ENCODE measurements at regions not wholly inside any gene's neighbourhood (a gene's known extent, or its start where the extent isn't known, plus 50 kb on each side); places are given as distances from the start of the nearest gene placed in this dataset.

DNA sequence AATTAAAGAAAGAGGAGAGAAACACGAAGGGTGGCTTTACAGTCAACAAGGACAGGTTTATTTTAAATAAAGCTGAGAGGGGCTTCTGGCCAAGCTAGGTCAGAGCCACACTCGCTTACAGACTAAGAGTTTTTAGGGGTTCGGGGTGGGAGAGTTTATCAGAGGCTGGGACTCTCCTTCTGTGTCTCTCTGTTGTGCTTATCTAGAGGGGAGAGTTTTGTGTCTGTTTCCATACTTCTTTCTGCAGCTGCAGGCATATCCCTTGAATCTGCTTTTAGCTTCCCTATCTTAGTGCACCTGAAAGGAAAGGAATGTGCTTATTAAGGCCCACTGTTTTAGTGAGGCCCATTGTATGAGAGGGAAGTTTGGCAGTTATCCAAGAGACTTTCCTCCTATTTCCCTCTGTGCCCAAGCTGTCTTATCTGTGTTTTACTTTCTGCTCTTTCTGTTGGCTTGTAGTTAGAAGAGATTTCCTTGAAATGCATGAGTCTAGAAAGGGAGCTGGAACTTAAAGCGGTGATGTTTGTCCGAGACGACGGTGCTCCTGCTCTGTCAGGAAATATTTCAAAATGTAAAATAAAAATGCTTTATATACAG lies 275.3 kb downstream of the KCTD12 start (continued):
- TF ChIP-seq FOSL1 (IDR thresholded peaks at IDR 0.05; ENCODE audit: insufficient read depth, low read depth, low read length) = no peak

All from H1 (cell line).